NCI-H748 (cell line): ENCODE measurements at regions not wholly inside any gene's neighbourhood (a gene's known extent, or its start where the extent isn't known, plus 50 kb on each side); places are given as distances from the start of the nearest gene placed in this dataset.

Experiments
- DNase-seq: peaks from one replicate; lab custom pipeline; 2025; ENCODE audit not compliant: unreplicated experiment; lab: John Stamatoyannopoulos, UW

DNA sequence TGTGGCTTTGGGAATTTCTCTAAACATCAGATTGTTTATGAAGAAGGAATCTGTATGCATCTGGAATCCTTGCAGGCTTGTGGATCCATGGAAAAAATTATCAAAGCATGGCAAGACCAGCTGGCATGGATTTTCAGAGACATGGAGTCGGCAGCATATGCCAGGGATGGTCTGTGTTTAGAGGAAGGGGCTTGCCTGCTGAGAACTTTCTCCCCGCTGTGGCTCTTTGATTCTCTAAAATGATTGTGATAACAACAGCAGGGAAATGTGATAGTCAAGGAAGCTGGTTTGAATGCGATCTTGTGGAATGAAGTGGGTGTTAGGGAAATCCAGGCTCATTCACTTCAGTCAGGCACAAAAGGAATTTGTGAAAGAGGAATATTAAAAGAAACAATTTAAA lies 245.7 kb upstream of the THRB start:
- no peak for DNase-seq

DNA sequence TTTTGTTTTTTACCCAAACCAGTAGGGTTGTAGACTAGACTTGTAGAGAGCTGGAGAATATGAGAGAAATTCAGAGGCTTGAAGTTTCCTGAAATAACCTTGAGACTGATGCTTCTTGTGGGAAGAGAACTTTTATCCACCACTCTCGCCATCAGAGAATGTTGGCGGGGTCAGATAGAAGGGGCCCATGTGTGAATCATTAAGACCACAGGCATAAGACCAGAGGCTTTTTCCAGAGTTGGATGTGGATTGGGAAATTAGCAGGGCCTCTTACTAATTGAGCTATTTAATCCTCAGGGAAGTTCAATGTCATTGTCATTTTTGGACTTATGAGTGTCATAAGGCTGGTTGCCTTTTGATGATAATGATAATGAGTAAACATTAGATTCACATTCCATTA lies 246.9 kb upstream of the THRB start:
- no peak for DNase-seq

DNA sequence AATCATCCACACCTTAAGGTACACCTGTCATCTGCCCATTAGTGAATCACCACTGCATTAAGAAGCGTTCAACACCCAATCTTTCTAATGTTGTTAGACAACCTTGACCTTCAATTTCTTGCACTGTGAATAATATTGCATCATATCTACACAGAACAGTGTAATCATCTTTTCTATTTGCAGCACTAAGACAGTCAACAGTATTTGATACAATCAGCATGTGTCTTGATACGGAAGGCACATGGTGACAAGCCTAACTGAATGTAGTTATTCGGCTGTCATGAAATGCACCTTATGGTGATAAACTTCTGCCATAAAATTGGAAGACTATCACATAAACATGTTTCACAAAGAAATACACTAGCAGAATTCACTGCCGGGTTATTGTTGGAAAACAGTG lies 253.9 kb upstream of the THRB start:
- DNase-seq = no peak

DNA sequence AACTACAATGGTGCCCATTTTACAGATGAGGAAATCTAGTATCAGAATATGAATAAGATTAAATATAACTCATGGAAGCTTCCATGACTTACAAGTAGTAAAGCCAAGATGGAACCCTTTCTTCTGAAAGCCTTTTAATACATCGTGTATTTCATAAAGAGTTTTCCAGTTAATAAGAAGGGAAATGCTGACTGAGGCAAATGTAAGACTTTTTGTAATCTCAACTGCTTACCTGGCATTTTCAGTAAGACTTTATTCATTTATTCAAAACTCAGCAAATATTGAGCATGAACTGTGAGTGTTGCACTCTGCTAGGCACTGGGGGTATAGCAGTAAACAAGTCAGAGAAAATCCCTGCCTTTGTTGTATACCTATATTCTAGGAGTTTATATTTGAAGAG lies 256.4 kb upstream of the THRB start:
- no peak for DNase-seq

DNA sequence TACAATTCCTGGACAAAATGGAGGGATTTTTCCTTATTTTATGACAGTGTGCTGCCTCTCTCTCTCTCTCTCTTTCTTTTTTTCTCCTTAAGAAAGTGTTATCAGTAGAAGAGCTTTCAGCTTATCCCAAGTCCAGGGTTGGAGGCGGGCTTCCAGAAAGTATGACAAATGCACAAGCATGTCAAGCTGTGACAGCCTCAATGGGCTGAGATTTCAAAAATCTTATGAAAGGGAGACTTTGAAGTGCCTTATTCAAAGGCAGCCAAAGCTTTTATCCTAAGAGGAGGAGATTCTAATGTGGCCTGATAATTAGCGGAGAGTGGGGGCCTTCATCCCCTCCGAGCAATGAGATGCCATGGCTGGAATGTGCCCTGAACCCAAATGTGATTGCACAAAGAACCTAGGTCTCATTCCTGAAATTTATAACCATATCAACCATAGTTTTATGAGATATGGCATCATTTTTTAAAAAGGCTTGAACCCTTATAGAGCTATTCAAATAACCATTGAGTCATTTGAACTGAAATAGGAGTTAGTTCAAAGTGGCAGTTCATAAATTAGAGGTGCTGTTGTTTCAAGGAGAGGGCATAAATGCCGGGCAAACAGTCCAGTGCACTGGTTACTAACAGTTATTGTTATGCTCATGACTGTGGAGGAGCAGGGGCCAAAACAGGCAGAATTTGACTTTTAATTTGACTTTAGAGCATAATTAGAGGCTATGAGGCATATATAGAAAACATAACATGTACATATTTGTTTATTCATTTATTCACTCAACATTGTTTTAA lies 261.6 kb upstream of the THRB start:
- DNase-seq = no peak

DNA sequence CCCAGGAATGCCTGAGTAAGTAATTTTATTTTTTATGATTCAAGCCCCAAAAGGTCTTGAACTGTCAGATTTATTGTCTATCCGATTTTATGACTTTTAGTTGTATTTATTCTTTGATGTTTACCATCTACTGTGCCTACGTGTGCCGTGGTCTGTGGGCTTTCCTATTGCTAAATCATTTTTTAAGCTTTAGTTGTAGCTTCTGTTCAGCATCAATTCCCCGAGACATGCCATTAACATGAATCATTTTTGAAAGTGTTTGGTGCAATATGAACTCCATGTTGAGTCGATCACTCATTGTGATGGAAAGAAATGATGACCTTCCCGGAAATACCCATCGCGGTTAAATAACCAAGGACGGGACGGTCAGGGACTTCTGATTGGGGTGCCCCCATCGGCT lies 268.7 kb upstream of the THRB start:
- DNase-seq = no peak

DNA sequence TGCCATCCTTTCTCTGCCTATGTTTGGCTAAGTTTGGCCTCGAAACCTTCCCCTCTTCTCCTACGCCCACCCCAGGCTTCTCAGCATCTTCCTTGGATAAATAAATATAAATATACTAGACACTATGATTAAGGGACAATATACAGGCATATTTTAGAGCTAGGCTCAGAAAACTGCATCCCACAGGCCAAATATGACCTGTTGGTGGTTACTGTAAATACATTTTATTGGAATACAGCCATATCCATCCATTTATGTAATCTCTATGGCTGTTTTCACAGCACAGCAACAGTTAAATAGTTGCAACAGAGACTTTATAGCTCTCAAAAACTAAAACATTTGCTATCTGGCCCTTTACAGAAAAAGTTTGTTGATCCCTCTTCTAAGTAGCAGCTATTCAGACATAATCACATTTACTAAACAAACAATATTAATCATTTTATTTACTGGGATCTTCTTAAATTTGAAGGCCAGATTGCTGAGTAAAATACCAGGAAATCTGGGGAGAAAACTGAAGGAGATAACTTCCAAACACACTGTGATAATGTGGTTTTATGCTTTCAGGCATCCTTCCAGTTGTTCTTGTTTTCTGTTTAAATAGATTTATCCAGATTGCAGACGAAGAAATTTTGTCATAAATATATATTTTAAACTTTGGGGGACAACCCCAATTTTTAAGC lies 269.7 kb upstream of the THRB start:
- no peak for DNase-seq

DNA sequence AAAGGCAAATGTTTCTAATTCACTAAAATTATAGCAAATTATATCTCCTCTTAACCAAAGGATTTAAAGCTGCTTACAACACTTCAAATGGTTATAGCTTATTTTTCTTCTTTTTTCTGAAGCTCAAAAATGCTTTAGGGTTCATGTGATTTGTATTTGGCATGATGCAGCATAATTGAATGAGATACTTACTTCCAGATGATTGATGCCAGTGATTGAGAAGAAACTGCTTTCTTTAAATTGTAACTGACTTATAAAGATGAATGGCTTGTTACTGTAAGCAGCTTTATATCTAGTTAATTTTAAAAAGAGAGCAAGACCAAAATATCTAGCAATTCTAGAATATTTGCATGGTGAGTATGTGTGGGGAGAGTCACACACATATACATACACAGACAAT lies 270.7 kb upstream of the THRB start:
- no peak for DNase-seq

DNA sequence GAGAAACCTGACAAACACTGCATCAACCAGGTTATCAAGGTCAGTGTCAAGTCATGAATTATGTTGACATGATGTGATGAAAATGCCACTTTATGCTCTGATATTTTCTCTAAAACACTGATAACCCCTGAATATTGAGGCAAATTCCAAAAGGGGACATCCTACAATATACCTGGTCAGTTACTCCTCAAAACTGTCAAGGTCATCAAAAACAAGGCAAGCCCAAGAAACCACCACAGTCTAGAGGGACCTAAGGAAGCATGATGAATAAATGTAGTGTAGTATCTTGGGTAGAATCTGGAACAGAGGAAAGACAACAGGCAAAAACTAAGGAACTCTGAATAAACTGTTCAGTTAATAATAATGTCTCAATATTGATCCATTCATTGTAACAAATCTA lies 275.3 kb upstream of the THRB start:
- DNase-seq = no peak

DNA sequence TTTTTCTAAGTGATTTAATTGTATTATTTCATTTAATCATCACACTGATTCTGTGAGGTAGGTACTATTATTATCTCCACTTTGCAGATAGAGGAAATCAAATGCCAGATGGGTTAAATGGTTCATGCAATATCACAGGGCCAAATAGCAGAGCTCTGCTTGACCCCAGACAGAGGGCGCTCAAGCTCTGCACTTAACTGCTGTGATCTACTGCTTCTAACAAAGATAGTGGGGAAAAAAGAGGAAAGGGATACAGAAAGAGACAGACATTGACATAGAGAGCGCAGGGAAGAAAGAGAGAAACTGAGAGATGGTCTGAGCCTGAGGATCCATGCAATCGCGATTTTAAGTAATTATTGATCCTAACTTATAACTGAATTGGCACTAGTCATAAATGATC lies 279.1 kb upstream of the THRB start:
- peak; percentile 58 for DNase-seq

DNA sequence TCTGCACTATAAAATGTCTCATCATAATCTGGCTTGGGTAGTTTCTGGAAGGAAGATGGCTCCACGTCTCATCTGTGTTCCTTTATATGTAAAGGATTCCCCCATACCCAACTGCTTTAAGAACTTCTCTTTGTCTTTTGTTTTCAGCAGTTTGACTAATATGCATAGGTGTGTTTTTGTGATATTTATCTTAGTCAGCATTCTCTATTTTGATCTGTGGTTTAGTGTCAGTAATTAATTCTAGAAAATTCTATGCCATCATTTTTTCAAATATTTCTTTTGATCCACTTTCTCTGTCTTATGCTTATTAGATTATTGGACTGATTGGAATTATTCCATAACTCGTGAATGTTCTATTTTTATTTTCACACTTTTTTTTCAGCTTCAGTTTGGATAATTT lies 286.3 kb upstream of the THRB start:
- no peak for DNase-seq

DNA sequence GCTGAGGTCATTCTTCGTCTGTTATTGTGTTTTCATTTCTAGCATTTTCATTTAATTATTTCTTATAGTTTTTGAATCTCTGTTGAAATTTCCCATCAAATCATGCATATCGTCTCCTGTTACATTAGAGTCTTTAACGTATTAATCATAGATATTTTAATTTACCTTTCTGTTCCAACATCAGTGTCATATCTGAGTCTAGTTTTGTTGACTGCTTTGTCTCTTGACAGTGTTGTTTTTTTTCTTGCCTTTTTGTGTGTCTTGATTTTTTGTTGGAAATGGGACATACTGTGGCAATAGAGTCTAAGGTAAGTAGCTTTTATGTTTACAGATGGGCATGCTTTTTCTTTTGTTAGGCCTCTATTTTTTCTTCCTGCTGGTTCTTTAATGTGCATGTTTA lies 286.8 kb upstream of the THRB start:
- DNase-seq = no peak

DNA sequence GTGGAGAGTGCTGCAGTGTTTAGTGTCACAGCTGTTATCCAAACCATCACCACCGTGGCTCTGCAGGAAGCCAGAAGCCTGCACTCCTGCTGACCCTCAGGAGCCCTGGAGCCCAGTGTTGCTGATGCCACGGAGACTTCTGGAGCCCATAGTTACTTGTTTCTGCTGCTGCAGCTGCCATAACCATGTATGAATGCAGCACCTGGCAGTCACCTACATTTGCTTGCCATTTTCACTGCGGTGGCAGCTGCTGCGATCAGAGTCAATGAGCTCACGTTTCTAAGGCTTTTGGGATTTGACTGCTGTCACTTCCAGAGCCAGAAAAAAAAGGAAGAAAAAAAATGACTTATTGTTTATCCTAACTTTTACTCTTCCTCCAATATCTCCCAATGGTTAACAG lies 299.2 kb upstream of the THRB start:
- DNase-seq = peak; percentile 12

DNA sequence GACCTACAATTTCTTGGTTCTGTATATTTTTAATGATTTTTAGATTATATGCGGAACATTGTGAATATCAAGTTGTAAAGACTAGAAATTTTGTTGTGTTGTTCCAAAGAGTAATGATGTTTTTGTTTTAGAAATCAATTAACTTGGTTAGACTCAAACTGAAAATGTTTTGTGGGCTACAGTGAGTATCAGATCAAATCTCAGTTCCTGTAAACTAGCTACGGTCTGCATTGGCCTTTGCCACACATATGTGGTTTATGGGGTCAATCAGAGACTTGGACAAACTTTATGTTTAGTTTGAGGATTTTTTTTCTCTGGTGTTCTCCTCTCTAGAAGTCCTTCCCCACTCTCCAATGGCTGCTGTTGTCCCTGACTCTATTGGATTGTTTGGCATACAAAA lies 308.0 kb upstream of the THRB start:
- no peak for DNase-seq

DNA sequence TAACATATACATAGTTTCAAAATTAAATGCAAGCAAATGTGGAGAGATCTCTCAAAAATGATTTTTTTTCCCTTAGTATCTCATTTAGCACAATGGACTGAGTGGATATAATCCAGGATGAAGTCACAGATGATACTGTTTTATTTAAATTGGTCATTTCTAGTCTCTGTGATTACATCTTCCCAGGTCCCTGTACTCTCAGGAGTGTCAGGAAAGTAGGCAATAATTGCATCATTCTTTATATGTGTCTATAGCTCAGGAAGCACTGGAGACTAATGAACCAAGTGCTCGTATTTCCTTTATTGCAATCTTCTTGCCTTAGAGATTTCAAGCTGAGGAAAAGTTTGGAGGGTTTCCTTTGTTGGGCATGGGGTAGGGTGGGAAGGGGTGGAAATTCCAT lies 309.4 kb upstream of the THRB start:
- DNase-seq = no peak

DNA sequence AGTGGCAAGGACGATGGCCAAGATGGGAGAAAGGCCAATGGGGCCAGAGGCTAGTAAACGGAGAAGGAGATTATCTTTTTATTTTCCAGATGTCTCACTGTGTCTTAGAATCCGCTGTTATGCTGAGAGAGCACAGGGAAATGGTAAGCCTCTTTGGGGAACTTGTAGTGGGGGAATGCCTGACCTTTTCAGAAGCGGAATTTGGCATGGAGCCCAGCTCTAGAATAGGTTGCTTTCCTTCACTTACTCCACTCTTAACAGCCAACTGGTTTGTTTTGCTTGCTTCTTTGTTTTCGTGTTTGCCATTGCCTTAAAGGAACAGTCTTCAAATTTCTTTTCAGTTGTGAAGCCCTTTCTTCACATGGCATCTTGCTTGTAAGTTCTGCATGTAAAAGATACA lies 316.2 kb upstream of the THRB start:
- DNase-seq = peak; percentile 0

DNA sequence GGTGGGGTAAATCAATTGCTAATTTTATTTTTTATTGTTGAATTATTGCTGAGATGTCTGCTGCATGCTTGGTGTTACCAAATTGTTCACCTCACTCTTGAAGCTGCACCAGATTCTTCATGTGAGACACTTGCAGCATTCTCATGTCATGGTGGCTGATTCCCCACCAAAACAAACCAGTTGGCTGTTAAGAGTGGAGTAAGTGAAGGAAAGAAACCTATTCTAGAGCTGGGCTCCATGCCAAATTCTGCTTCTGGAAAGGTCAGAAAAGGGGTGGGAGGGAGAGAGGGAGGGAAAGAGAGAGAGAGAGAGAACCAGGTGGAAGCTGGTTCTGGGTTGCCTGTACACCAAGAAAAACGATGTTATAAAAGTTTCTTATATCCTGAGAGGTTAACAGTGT lies 317.5 kb upstream of the THRB start:
- DNase-seq = no peak

DNA sequence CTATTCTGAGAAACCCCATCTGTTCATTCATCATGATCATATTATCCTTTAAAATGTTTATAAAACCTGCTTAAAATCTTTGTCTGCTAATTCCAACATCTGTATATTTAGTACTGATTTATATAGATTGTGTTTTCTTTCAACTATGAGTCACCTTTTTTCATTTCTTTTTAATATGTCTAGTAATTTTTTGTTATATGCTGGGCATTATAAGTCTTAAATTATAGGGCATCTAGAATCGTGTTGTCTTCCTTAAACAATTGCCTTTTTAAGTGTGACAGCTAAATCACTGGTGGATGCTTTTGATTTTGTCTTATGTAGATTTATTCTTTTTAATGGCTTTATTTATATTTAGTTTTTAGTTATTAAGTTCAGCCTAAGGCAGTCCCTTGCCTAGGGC lies 323.4 kb upstream of the THRB start:
- DNase-seq = no peak

DNA sequence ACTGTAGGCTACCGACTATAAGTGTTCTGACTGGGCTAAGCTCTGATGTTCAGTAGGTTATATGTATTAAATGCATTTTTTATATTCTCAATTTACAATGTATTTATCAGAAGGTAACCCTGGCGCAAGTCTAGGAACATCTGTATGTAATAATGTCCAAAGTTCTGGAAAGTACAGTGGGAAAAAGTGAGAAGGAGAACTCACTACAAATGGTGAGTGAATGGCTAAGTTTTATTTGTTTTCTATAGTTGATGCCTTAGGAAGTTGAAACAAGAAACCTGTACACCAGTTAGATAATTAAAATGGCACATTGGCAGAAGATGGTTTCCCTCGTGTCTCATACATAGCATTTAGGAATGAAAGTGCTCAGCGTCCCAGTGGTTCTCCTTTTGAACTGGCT lies 333.4 kb upstream of the THRB start:
- no peak for DNase-seq

DNA sequence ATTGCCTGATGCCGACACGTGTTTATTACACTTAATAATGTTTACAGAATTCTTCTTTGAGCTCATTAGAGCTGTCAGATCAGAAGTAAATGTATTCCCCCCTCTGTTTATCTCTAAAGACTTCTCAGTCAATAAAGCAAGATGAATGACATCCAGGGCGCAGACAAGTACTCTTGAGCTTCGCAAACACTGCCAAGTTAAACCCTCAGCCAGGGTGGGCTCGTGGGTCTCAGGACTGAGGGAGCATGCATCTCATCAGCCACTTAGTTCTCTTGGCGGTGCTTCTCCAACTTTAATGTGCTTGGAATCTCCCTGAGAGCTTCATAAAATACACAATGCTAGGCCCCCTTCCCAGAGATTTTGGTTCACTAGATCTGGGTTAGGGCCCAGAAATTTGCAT lies 333.9 kb upstream of the THRB start:
- peak; percentile 12 for DNase-seq

DNA sequence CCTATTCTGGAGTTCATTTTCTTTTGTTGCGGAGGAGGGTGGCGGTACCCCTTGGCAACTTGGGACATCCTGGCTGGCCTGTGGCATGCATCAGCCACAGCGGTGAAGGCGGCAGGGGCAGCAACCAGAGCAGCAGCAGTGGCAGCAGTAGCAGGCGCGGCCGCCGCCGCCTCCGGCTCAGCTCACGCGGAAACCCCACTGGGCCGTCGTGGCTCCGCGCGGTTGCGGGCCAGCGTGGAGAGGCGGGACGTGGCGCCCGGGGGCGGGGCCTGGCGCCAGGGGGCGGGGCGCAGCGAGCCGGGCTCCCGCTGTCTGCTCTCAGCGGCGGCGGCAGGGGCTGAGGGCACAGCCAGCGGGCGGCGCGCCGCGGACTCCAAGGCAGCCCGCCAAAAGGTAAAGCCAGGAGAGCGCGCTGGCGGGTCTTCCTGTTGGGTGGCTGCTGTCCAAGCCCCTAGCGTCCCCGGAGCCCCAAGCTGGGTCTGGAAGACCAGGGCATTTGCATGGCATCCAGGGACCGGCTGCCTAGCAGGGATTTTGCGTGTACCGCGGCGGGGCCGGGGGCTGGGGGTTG lies 334.4 kb upstream of the THRB start:
- peak; percentile 50 for DNase-seq

DNA sequence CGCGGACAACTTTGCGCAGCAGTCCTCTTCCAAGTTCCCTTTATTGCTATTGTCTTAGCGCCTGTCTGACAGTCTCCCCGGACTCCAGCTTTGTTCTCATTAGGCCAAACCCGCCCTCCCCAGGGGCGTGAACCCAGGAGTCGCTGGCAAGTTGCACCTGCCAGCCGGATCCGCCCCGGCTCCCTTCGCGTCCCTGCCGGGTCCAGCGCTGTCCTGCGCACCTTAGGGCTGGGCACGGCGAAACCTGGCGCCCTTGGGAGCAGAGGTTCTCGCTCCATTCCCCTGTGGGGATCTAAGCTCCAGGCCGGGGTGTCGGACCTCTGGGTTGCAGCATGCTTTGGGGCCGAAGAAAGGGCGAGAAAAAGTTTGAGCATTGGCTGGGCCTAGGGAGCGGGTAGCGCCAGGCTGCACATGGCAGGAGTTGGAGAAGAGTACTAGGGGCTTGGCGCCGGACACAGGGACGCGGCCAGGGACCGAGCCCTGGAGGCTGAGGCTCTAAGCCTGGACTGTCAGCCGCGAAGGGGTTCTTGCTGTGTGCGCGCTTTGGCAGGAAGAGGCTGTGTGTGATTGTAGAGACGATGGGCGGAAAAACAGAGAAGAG lies 335.1 kb upstream of the THRB start:
- DNase-seq = peak; percentile 51
